ENCODE measurements at regions not wholly inside any gene's neighbourhood (a gene's known extent, or its start where the extent isn't known, plus 50 kb on each side); places are given as distances from the start of the nearest gene placed in this dataset.
"Not testable (repeated sequence)": the region's sequence is repeated elsewhere in the genome, so short reads cannot be mapped to it uniquely, and the experiment has no call there.

DNA sequence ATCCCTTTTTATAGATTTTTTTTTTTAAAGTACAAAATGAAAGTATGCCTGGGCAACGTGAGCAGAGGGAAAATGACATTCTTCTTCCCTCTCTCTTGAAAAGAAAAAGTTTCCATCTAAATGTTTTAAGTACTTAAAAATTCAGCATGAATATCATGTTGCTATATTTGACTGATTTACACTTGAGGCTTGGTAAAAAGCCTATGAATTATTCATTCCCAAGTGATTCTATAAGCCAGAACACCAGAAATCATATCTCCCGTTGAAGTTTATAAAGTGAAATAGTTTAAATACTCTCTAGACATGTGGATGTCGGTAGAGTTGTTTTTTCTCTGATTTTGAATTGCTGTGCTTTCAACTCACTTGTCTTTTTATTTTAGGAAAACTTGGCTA is 276.2 kb upstream of the RARB start:
- no peak for DNase-seq (ENCODE audit: low spot score)

DNA sequence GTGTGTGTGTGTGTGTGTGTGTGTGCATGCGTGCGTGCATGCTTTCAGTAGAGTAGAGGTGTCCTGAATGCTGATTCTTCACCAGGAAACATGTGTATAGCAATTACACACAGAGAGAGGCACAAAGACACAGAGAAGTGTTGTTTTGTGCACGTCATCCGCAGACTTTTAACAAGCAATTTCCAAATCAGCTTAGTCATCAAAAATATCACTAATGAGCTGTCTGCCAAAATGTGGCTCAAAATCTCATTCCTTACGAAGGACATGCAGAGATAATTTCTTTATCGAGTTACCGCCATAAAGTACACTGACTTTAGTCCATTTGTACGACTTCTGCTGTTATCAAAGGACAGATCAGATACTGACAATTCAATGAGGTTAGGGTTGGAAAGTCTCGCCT is 274.9 kb upstream of the RARB start:
- DNase-seq (ENCODE audit: low spot score) = no peak

DNA sequence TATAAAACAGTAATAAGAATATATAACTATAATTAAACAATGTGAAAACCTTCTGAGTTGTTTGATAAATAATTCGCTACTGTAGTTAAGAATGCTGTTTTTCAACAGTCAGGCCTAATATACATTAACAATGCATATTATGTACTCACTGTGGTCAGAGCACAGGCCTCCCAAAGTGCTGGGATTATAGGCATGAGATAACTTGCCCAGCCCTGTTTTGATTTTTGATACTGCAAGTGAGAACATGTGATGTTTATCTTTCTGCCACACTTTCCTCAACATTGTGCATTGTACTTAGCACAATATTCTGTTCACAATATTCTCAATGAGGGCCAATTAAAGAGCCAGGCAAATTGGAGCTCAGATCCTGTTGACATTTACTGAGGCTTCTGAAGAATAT is 274.5 kb upstream of the RARB start:
- DNase-seq (ENCODE audit: low spot score) = no peak

DNA sequence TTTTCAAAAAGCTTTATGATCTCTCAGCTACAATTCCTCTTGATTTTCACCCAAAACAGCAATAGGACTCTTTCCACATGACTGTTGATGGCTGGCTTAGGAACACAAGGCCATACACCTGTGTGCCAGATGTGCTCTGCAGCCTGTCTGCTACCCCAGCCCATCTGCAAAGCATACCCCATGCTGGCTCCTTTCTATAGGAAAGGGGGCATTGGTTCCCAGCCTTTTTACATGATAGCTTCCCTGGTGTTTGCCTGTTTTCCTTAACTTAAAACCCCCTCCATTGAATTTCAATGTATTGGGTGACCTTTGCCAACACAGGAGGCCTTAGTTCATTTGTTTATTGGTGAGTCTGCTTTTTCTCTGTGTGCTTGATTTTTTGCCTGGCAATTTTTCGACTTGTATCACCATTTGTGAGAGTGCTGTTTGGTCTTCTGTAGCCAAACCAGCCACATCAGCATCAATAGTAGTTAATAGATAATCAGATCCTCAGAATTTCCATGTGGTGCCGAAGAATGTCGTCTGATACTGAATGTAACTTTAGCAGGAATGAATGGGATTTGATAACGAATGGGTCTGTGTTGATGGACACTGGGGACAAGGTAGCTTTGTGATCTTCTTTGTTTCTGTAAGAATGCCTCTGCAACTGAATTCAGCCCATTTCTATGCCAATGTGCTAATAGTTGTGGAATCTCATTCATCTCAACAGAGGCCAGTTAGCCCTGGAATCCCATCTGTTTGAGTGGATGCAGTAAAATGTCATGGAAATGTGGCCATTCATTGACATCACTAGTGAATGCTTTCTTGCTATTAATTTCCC is 272.2 kb upstream of the RARB start:
- DNase-seq (ENCODE audit: low spot score) = no peak

DNA sequence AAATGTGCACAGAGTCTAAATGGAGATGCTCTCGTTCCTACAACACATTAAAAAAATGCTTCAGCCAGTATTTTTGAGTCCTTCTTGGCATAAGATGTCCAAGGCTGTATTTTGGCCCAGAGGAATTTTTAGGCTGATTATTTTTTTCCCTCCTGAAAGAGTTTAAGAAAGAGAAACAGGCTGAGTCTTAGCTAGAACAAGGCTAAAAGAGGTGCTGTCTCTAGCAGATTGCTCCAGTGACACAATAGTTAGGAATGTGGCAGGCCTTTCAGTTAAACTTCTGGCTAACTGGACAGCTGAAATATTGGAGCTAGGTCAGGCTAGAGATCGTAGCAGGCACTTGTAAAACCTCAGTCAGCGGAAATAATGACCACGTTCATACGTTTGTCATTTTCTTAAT is 271.4 kb upstream of the RARB start:
- DNase-seq (ENCODE audit: low spot score) = no peak

DNA sequence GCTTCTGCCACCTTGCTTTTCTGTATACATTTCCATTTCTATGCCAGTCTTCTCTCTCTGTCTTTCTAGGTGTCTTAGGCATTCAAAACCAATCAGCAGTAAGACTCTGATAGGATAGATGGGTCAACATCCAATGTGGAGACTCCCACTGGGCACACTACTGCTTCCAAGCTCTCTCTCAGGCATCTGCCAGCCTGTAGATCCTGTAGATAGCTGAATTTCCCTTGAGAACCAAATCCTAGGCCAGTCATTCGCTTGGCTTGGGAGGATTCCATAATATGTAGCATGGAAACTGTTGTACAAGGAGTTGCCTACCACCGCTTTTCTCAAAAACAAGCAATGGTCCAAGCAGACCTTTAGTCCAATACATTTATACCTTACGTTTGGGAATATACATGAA is 262.8 kb upstream of the RARB start:
- no peak for DNase-seq (ENCODE audit: low spot score)

DNA sequence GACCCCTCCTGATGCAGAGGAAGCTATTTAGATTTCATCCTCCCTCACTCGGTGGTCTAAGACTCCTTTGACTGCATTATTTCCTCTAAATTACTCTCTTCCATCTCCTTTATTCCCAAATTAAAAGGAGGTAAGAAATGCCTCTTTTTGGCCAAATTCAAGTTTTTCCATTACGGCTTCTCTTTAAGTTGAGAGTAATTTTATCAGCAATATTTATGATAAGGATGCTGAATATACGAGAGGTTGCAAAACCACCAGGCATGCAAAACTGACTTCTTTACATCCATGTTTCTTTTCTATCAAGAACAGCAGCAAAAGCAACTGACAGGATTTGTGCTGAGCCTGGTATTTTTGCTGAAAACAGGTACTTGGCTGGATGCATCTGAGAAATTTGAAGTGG is 262.0 kb upstream of the RARB start:
- DNase-seq (ENCODE audit: low spot score) = no peak

DNA sequence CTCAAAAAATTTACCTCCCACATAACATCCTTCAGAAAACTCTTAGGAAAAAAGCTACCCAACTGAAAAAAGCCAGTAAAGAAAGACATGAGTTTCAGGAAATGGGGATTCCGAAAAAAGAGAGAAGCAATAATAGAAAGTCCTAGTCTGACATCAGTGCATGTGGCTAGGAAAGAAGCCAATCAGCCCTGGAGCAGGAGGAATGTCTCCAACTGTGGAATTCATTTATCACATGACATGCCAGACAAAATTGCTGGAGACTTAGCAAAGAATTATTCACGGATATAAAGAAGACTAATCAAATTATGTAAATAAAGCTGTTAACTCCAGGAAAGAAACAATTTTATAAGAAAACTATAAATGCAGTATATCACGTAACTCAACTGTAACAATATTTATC is 258.9 kb upstream of the RARB start:
- no peak for DNase-seq (ENCODE audit: low spot score)

DNA sequence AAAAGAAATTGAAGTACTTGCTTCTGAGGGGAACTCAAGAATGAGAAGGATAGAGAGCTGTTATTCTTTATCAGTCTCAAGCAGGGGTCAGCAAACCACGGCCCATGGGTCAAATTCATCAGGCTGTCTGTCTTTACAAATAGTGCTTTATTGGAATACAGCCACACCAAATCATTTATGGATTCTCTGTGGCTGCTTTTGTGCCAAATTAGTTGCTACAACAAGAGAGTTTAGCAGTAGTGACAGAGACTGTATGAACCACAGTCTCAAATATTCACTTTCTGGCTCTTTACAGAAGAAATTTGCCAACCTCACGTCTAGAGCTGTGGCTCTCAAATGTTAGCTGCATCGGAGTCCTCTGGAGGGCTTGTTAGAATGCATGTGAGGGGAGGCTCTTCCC is 258.0 kb upstream of the RARB start:
- DNase-seq (ENCODE audit: low spot score) = no peak

DNA sequence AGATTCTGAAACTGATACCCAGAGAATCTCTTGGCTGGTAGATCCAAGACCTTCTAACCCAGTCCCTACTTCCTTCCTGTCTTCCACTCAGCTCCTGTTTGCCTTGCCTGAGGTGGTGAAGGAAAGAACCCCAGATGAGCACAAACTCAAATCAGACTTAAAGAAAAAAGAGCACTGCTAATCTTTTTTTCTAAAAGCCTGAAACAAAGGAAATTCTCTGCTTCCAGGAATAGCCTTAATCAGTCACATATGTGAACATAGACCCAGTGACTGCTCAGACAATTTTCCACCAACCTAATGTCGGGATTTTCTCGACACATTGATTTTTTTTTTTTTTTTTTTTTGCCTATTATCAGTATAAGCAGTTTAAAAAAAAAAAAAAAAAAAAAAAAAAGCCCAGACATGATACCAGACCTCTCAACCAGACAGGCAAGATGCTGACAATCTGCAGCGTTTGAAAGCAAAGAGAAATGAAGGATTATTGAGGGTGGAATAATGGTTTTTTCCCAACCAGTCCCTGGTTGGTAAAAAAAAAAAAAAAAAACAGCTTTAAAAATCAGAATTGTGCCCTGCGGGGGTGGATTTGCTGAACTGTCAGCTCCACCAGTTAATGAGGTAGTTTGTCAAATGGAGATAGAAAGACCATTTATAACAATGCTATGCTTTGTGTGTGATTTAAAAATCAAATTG is 256.8 kb upstream of the RARB start:
- no peak for DNase-seq (ENCODE audit: low spot score)

DNA sequence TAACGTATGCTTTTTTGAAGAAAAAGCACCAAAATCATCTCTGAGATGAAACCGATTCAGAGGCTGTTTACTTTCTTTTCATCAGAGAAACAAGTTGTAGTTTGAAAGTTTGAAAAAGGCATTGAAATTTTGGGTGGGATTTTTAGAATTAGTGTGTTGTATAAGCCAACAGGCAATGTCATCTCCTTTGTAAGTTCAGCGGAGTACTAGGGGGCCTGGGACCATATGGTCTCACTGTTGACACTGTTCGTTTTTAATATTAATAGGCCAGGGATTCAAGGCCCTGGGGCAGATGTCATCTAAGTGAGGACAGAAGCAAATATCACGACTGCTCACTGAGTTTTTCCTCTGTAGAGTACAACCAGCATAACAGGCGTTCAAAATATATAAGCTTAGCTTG is 256.2 kb upstream of the RARB start:
- DNase-seq (ENCODE audit: low spot score) = no peak

DNA sequence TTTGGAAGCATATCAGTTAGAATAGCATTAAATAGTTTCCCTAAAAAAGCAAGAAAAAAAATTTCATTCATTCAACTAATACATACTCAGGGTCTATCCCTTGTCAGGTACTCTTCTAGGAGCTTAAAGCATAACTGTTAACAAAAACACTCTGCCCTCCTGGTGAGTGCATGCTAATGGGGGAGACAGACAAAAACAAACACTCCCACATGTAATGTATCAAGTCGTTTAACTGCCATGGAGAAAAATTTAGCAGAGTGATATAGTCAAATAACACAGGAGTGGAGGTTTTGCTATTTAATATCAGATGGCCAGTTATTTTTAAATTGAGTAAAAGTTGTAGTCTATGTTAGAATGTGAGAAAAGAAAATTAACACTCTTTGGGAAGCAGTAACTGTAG is 254.5 kb upstream of the RARB start:
- no peak for DNase-seq (ENCODE audit: low spot score)

DNA sequence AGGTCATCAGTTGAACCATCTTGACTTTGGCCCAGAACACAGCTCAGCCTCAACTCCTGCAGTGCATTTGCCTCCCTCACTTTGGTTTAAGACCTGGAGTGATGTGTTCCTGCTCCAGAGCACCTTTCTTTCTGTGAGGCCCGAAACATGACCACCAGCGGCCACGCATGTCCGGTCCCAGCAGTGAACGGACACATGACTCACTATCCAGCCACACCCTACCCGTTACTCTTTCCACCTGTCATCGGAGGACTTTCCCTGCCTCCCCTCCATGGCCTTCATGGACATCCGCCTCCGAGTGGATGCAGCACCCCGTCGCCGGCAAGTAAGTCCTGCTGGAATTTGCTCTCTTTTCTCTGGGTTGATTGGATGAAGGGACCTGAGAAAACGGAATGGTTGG is 253.8 kb upstream of the RARB start:
- DNase-seq (ENCODE audit: low spot score) = no peak

DNA sequence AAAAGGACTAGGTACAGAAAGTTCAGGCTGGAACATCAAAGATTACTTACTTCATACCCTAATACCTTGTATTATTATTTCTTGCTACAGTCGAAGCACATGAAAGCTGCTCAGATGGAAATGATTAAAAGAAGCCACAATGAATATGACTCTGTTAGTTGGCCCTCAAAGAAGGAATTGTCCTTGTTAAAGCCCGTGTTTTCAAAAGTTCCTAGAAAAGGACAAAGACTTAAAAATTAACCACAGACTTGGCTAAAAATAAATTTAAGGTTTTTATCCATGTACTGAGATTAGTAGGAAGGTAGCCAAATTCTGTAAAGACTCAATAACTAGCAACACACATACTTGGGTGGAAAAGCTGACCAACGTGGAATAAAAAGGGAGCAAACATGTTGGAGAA is 251.0 kb upstream of the RARB start:
- no peak for DNase-seq (ENCODE audit: low spot score)

DNA sequence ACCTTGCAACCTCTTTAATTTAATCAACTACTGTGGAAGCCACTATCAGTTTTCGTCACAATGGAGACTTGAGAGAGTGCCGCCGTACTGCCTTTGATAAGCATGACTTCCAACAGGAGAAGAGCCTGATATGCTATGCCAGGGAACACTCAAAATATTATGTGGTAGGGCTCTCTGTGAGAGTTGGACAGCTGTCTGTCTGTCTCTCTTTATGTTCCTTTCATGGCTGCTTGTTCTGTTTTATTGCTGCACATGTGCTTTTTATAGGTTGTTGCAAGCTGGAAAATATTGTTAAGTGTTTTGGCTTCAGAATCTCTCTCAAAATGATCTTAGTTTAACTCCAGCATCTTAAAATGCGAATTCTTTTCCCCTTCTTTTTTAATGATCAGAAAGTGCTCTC is 249.4 kb upstream of the RARB start:
- no peak for DNase-seq (ENCODE audit: low spot score)

DNA sequence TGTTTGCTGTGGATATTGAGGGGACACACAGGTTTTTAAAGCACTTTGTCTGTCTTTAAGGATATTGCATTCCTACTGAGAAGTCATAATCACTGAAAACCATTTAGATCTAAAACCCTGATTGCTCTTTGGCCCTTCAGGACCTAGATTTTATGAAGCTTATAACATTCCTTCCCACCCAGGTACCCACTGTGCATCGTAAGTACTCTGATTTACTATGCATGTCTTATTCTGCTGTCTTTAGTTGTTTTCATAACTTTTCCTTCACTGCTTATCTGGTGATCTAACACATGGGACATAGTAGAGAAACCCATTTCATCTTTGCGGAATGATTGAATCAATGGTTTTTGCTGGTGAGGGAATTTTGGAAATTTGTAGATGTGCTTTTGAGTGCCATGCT is 247.0 kb upstream of the RARB start:
- DNase-seq (ENCODE audit: low spot score) = no peak

DNA sequence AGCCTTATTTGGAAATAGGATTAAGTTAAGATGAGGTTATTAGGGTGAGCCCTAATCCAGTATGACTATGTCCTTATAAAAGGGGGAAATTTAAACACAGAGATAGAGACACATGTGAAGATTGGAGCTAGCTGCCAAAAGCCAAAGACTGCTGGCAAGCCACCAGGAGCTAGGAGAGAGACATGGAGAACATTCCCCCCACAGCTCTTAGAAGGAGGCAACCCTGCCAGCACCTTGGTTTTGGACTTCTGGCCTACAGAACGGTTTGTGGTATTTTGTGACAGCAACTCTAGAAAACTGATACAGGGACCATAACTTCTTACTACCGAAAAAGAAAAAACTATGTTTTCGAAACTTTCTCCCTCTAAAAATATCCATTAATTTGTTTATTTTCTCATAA is 245.3 kb upstream of the RARB start:
- DNase-seq (ENCODE audit: low spot score) = no peak

DNA sequence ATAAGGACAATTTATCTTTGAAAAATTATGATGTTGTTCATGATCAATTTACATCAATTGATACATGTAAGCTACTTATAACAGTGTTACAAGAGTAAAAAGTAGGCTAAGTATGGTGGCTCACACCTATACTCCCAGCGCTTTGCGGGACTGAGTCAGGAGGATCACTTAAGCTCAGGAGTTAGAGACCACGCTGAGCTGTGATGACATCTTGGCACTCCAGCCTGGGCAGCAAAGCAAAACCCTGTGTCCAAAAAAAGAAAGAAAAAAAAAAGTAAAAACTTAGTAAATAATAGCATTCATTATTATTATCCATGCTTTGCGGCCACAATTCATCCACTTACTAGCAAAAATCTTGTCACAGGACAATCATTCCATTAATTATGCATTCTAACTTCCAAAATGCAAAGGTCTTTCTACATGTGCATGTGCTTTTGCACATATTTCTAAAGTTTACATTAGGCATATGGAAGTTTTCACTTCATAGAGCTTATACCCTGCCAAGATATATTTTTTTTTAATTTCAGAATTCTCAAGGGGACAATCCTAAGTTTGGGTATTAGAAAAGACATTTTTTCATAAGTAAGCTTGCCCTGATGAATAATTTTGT is 243.3 kb upstream of the RARB start:
- no peak for DNase-seq (ENCODE audit: low spot score)

DNA sequence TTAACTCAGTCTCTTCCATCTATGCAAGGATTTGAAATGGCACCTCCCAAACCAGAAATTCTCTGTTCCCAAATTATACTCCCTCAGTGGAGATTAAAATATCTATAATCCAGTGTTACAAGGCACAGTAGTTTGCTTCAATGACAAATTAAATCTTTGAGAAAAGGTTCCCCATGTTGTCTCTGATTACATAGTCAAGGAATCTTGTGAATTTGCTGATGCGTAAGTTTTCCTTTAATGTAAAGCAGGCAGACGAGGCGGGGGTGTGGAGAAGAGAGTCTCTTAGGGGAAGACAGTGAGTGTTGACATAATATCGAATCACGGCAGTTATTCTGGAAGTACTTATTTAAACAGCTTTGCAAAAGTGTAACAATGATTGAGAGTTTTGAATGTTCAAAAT is 236.4 kb upstream of the RARB start:
- DNase-seq (ENCODE audit: low spot score) = no peak

DNA sequence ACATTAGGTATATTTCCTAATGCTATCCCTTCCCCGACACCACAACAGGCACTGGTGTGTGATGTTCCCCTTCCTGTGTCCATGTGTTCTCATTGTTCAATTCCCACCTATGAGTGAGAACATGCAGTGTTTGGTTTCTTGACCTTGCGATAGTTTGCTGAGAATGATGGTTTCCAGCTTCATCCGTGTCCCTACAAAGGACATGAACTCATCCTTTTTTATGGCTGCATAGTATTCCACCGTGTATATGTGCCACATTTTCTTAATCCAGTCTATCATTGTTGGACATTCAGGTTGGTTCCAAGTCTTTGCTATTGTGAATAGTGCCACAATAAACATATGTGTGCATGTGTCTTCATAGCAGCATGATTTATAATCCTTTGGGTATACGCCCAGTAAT is 228.5 kb upstream of the RARB start:
- DNase-seq (ENCODE audit: low spot score) = not testable (repeated sequence)

DNA sequence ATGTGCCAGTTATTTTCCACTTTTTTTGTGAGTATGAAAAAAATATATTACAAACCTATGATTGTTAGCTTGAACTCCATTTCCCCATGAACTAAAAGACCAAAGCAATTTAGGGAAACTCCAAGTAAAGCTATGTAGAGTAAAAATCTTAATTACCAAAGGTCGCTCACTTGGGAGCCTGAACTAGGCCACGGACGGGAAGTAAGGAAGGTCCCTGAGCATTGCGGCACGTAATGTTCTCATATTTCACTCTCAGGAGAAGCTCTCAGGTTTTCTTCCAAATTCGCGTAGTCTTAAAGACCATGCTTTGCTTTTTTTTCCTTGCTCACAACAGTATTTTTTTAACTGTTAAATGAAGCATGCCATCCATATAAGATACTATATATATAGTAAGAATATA is 215.3 kb upstream of the RARB start:
- DNase-seq (ENCODE audit: low spot score) = no peak

DNA sequence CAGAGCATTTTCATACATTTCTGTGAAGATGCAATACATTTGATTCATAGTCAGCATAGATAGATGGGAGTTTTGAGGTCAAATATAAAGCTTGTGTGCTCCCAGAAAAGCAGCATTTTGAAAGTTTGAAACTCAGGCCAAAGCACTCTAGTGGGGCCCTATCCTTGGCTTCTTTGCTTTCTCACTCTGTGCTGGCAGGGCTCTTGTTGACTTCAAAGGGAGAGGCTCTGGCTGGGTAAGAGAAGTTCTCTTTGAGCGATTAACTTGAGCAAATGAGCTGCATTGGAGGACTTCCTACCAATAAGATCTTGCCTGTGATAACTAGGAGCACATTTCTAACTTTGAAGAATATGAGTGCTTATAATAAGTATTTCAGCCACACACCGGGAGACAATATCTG is 214.0 kb upstream of the RARB start:
- DNase-seq (ENCODE audit: low spot score) = no peak

DNA sequence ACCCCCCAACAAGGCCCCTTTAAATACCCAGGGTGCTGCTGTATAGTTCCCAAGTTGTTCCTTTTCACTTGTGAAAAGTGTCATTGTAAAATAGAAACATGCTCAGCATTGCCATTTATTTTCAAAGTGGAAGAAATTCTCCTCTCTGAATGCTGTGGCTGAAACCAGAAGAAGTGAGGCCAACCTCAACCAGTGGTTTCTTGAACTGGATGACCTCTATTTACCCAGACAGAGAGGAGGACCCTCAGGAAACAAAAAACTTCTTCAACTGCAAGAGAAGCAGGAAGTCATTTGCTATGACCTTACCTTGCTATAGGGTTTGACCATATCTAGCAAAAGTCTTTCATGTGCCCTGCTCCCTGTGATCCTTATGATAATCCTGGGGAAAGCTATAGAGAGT is 209.7 kb upstream of the RARB start:
- no peak for DNase-seq (ENCODE audit: low spot score)

DNA sequence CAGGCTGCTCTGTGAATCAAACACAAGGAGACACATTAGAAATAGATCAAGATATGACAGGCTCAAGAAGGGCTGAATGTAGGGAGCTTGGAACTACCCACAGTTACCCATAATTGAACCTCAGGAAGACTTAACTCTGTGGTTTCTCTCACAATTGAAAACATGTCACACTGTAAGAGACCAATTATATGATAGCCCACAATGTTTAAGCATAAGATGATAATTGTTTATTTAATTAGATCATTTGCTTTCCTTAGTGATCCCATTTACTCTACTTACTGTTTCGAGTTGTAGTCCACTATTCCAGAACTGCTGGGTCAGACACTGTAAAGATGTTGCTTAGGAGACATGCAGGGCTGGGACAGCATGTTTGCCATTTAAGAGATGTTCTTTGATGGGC is 201.3 kb upstream of the RARB start:
- no peak for DNase-seq (ENCODE audit: low spot score)
